NB4 (cell line): ENCODE measurements at regions not wholly inside any gene's neighbourhood (a gene's known extent, or its start where the extent isn't known, plus 50 kb on each side); places are given as distances from the start of the nearest gene placed in this dataset.

Experiments used
- DNase-seq: peaks from one replicate; pipeline ENCODE4 v3.0.0; 2010; ENCODE audit warnings: low read depth
- H3K4me3 ChIP-seq: one replicate; pipeline ENCODE4 v1.5.1; 2011; ENCODE audit warnings: mild to moderate bottlenecking, low read depth, low read length, moderate library complexity
- CTCF ChIP-seq: IDR thresholded peaks from one replicate; pipeline ENCODE4 v1.5.1; 2012; ENCODE audit warnings: low read depth, low read length
- MAX ChIP-seq: IDR thresholded peaks from 2 replicates; pipeline ENCODE4 v1.6.1; 2011; ENCODE audit warnings: low read depth, low read length
- MYC ChIP-seq: IDR thresholded peaks from 2 replicates; pipeline ENCODE4 v1.6.1; 2011; ENCODE audit warnings: low read depth, low read length
- POLR2A ChIP-seq: IDR thresholded peaks from 2 replicates; pipeline ENCODE4 v1.6.1; 2011; ENCODE audit warnings: mild to moderate bottlenecking; ENCODE audit not compliant: insufficient read length; ENCODE audit errors: extremely low read depth

GRCh38 chr5:74272831-74273451 lies 367.6 kb downstream of the ENC1 start:
- DNase-seq = no peak
- no peak for TF ChIP-seq MAX
- no peak for TF ChIP-seq CTCF
- TF ChIP-seq POLR2A = no peak
- TF ChIP-seq MYC = no peak
- H3K4me3 ChIP-seq = no peak overlapping the region

GRCh38 chr5:74272024-74272775 lies 368.3 kb downstream of the ENC1 start:
- no peak for DNase-seq
- no peak overlapping the region for H3K4me3 ChIP-seq
- TF ChIP-seq POLR2A (no peak), MAX (no peak), CTCF (no peak), MYC (no peak)

GRCh38 chr5:74268297-74268696 lies 372.2 kb downstream of the ENC1 start:
- TF ChIP-seq CTCF (no peak), POLR2A (no peak), MAX (no peak), MYC (no peak)
- H3K4me3 ChIP-seq = no peak overlapping the region
- DNase-seq = no peak

GRCh38 chr5:74266836-74267235 lies 373.7 kb downstream of the ENC1 start:
- DNase-seq = no peak
- TF ChIP-seq CTCF (no peak), POLR2A (no peak), MYC (no peak), MAX (no peak)
- H3K4me3 ChIP-seq = no peak overlapping the region

- no peak overlapping the region for H3K4me3 ChIP-seq
- no peak for DNase-seq
- TF ChIP-seq CTCF (no peak), MAX (no peak), POLR2A (no peak), MYC (no peak)
These were observed 374.4 kb downstream of the ENC1 start for GRCh38 chr5:74266132-74266531.
